Dedifferentiated amniotic fluid mesenchymal stem cell (primary cell): ENCODE measurements at regions not wholly inside any gene's neighbourhood (a gene's known extent, or its start where the extent isn't known, plus 50 kb on each side); places are given as distances from the start of the nearest gene placed in this dataset.

Experiments used
- DNase-seq: peaks from one replicate; pipeline ENCODE4 v3.0.0-alpha.2; 2016; ENCODE audit errors: extremely low spot score

GRCh38 chr6:170136541-170137175 is 154.2 kb downstream of the DLL1 start:
- no peak for DNase-seq

DNA sequence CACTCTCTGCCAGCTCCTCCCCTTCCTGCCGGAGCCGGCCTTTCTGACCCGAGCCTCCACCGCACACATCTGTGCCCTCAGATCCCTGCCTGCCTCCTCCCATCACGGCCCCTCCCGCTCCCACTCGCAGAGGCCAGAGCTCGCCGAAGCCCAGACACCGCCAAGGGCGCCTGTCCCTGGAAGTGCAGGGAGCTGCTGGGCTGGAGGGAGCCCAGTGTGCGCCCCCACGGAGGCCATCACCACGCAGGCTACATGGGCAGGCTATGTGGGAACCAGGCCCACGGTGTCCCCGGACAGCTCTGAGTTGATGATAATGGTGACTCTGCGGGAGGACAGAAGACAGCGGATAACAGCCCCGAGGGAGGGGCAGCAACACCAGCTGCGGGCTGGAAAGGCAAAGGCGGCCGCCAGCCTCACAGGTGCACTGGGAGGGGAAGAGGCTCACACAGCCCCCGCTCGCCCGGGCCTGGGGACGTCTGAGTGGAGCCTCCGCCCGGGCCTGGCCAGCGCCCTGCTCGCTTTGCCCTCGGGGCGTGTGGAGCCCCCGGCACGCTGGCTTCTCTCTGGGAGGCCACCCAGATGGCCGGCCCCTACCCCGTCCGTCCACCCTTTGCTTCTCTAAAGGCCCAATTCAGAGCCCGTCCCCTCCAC is 154.9 kb downstream of the DLL1 start:
- DNase-seq: no peak

- DNase-seq: no peak
These were observed 155.4 kb downstream of the DLL1 start for GRCh38 chr6:170135461-170135820.

- DNase-seq: no peak
These were observed 156.1 kb downstream of the DLL1 start for GRCh38 chr6:170134471-170135440.

DNA sequence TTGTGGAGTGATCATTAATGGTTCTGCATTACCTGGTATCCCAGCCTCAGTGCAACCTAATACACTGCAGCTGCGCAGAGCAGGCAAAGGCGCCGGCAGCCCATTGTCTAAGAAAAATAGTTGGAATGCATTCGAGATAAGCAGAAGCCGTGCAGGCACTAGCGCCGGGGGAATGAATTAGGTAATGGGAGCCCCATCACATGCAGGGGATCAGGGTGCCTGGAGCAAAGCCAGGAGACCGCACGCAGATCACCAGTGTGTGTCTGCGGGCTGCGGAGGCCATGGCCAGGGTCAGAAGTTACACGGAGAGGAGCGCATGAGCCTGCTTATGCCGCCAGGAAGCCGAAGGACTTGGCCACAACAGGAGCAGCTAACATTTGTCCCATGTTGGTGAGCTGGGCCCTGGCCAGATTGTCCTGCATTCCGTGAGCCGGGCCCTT is 156.8 kb downstream of the DLL1 start:
- no peak for DNase-seq

DNA sequence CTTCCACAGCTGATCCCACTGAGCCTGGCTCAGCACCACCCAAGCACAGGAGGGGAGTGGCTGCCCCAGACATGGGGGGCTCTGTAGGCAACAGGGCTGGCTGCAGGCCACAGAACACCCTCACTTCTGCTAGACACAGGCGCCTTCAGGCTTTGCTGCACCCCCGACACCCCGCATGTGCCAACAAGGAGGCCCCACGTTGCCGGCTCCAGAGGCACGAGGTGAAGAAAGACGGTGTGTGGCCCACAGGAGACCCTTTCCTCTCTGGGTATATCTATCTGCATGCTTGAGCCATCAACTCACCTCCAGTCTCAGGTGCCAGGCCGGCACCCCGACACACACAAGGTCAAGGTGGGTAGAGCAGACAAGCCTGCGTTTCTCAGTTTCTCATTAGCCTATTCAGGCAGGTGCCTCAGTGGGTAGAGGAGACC is 158.3 kb downstream of the DLL1 start:
- DNase-seq: no peak

DNA sequence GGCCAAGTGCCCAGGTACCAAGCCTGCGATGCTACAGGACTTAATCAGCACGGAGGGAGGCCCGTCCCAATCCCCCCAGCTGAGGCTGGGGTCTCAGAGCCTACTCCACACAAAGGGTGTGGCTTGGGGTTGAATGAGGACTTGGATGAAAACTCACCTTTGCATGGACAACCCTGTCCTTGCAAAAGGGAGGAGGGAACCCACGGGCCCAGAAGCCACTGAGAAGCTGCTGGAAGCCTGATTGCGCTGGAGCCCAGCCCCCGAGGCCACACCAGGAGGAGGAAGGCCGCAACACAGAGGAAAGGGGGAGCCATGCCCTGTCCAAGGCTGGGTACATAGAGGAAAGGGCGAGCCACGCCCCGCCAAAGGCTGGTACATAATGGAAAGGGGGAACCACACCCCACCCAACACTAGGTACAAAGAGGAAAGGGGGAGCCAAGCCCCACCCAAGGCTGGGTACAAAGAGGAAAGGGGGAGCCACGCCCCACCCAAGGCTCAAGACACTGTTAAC is 158.8 kb downstream of the DLL1 start:
- no peak for DNase-seq

DNA sequence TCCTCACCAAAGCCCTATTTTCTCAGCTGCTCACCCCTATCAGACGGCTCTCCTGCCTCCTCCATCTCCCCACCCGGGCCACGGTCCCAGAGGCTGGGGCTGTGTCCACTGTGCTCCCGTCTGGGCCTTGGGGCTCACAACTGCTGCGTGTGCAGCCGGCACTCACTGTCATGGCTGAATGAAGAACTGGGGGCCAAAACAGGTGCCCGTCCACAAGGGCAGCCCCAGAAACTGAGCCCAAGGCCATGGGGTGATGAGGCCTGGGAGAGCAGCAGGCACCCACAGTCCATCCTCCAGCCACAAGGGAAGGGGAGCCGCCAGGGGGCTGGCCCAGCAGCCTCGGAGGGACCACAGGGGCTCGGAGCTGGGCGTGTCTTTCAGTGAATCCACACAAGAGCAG is 159.5 kb downstream of the DLL1 start:
- DNase-seq: no peak

- DNase-seq: no peak
These were observed 160.1 kb downstream of the DLL1 start for GRCh38 chr6:170130771-170131241.

GRCh38 chr6:170130201-170130621 is 160.7 kb downstream of the DLL1 start:
- DNase-seq: no peak

- DNase-seq: no peak
These were observed 161.1 kb downstream of the DLL1 start for GRCh38 chr6:170129691-170130171.

DNA sequence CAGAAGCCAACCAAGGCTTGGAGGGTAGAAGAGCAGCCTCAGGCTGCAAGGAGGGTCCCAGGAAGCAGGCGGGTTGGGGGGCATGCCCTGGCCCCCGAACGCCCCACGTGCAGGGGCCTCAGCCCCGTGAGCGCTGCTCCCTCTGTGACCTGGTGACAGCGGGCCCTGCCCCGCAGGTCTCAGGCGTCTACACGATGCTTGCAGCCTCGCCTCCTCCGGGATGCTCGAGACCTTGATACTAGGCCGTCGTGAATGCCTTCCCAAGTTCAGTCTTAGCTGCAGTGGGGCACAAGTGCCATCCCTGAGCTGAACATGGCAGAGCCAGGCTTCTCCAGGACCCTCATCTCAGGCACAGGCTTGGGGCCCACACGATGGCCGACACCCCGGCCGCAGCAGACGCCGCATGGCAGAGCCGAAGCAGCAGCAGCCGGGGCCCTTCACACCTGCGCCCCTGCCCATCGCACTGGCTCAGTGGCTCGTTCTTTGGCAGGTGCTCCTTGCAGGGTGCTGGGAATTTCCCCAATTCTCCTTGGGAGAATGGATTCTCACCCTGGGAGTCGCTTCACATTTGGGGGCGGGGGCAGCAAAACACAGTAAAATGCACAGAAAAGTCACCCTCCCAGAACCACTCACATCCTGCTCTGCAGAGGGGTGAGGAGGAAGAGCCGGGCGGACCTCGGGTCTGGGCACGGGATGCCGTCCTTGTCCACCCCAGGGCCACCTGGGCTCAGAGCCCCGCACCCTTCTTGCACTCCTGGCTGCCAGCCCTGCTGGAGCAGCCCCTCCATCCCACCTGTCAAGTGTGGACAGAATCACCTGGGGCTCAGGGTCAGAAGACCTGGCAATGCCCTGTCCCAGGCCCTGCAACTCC is 161.8 kb downstream of the DLL1 start:
- DNase-seq: no peak

- DNase-seq: no peak
These were observed 162.5 kb downstream of the DLL1 start for GRCh38 chr6:170128346-170128745.

DNA sequence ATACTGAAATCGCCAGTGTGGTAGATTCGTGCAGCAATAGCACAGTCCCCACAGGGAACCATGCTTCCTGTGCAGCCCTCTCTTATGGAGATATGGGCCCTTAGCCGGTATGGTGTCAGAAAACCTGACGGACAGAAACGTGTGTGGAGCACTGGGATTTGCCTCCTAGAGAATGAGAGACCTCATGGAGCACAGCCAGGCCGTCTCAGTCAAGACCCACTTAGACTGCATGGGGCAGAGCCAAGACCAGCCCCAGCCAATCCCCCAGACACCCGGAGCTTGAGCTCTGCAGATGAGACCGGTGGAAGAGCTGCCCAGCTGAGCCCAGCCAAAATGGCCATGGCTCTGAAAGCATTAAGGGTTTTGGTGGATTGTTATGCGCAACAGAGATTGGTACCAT is 163.7 kb downstream of the DLL1 start:
- DNase-seq: no peak

DNA sequence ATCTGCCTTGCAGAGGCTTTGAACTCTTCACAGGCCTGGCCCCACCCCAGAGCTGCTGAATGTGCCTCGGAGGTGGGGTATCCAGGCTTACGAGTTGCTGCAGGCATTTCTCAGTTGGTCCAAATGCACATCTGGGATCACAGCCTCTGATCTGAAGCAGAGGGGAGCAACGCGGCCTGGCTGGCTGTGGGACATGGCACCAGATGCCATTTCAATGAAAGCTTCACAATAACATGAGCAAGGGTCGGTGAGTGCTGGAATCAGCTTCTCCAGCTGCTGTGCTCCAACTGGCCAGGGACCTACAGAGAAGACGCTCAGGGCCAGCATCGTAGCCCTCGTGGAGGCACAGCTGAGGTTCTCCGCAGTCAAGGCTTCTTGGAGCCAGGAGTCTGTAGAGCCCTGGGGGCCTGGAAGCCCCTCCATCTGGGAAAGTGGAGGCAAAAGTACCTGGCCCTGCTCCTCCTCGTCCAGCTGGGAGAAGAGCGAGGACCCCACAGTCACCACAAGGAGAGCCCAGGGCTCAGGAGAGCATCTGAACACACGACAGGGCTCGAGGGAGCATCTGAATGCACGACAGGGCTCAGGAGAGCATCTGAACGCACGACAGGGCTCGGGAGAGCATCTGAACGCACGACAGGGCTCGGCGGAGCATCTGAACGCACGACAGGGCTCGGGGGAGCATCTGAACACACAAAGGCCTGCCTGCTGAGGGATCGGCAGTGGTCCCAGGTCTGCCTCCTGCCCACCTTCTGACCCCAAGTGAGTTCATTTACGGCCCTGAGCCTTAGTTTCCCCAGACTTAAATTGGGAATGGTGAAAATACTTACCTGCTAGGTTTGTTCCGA is 165.2 kb downstream of the DLL1 start:
- DNase-seq: no peak

- DNase-seq: no peak
These were observed 166.0 kb downstream of the DLL1 start for GRCh38 chr6:170124836-170125235.

DNA sequence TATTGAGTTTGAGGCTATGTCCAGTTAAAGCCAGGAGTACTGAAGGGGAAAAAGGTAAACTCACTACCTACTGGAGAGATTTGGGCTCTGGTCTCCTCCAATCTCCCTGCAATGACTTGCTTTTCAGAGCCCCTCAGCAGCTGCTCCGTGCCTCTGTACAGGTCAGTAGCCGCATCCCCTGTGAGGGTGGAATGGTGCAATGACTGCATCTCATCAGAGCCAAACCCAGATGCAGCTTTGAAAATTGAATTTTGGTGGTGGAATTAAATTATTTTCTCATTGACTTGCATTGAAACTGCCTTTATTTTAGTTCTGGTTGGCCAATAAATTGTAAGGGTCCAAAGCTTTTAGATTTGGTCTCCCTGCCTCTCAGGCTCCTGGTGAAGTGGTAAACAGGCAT is 166.7 kb downstream of the DLL1 start:
- no peak for DNase-seq

GRCh38 chr6:170122651-170123050 is 168.2 kb downstream of the DLL1 start:
- no peak for DNase-seq

DNA sequence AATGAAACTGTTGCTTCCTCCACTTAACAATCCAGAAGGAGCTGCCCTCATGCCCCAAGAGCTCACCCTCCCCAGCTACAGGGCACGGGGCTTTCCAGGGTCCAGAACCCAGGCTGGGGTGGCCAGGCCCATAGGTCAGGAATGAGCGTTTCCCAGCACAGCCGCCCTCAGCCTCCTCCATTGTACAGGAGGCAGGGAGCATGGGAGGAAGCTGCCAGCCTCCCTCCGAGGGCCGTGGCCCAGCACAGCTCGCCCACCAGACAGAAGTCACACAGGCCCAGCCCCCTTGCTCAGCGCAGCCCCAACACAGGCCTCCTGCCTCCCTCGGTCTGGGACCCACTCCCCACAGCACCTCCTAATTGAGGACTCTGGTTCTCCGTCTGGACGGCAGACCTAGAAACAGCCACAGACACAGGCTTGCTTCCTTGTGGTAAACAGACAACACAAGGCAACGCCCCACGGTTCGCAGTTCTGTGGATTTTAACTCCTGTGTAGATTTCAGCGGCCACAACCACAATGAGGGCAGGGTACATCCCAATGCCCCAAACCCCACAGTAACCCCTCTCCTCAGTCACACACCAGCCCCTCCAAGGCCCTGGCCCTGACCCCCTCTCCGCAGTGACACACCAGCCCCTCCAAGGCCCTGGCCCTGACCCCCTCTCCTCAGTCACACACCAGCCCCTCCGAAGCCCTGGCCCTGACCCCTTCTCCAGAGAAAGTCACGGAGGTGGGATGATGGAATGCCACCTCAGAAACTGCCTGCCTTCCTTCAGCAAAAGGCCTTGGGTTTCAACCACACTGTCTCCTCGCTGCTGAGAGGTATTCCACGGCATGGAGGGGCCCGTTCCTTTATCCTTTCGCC is 173.5 kb downstream of the DLL1 start:
- DNase-seq: no peak
